HG02678 (cell line): ENCODE measurements at regions not wholly inside any gene's neighbourhood (a gene's known extent, or its start where the extent isn't known, plus 50 kb on each side); places are given as distances from the start of the nearest gene placed in this dataset.

Source experiments
- ATAC-seq: cut with Tn5 transposase; IDR thresholded peaks from one replicate; pipeline ENCODE4 v1.9.1; 2021; ENCODE audit warnings: mild to moderate bottlenecking, moderate library complexity; ENCODE audit not compliant: unreplicated experiment

- ATAC-seq, result no peak
Observed at GRCh38 chr4:112845386-112845785, 204.1 kb upstream of the ANK2 start.

DNA sequence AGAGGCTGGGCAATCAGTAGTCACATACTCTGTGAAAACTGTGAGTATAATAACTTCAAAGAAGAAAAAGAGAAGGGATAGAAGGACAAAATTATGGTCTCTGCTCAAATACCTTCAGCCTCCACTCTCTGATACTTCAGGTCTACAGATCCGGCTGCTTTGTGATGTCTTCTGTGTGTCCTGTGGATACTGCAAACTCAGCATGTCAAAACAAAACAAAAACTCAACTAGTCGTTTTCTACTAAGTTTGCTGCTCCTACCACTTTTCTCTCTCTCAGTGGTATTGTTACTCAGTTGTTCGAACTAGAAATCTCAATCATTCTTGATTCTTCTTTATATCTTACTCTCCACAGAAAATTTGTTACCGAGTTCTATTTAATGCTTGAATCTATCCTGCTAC, 202.4 kb upstream of the ANK2 start:
- no peak for ATAC-seq

DNA sequence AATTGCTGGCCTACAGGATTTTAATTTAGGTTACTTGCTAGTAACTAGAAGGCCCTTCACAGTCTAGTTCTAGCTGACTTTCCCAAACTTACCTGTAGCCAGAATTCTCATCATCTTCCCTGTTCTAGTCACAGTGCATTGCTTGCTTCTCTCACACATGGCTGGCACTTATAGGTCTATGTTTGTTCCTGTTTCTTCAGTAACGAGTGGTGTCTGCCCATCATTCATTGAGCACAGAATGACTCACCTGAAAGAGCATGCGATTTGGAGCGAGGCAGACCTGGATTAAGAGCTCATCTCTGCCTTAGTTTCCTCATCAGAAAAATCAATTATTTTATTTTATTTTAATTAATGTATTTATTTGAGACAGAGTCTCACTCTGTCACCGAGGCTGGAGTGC, 201.7 kb upstream of the ANK2 start:
- no peak for ATAC-seq

GRCh38 chr4:112848911-112849310, 200.5 kb upstream of the ANK2 start:
- ATAC-seq, result no peak

GRCh38 chr4:112852601-112853000, 196.9 kb upstream of the ANK2 start:
- no peak for ATAC-seq

DNA sequence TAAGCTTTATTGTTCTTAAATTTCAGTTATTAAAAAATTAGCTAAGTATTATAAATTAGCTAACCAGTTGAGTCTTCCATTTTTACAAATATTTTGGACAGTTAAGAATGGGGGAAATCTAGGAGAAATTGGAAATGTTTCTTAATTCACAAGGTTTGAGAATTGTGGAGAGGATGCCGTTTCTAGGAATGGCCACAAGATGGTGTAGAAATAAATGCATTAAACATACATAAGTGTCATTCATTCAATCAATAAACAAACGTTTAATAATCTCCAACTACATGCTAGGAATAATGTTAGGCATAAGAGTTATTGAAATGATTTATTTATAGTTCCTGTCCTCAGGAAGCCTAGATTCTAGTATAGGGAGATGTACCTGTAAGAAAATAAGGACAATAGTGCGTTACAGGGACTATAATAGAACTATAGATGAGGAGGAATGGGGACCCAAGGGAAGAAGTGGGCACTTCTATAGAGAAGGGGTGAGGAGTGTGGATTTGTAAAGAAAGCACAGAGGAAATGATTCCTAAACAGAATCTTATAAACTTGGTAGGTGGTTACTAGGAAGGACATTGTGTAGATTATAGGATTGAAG, 195.7 kb upstream of the ANK2 start:
- ATAC-seq, result no peak

DNA sequence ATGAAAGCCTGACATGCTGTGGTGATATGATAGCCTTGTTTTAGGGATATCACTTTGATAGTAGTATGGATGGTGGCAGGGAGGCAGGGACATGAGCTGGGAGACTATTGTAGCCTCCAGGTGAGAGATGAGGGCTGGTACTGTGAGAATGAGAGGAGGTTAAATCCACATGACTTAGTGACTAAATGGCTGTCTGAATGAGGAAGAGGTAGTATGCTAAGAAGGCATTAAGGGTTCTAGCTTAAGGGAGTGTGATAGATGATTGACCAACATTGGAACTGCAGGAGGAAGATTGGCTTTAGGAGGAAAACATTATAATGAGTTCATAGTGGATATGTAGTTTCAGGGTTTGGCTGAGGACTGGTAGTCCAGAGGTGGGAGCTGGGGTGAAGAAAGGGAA, 195.0 kb upstream of the ANK2 start:
- ATAC-seq, result no peak

DNA sequence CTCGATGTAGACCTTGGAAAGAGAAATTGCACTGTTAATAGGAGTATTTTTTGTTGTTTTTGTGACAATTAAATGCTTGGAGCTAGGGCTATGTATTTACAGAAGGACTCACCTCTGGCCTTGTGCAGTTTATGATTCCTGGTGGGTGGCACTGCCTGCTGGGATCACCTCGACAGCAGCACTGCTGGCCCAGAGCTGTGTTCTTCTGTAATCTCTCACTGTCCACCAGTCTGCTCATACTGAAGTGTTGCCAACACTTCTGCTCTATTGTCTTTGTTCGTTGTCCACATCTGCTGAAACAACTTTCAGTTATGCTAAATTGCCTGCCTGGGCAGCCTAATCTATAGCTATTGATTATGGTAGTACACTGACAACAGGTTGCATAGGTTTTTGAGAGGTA, 194.4 kb upstream of the ANK2 start:
- ATAC-seq, result no peak

GRCh38 chr4:112857461-112857860, 192.0 kb upstream of the ANK2 start:
- ATAC-seq, result no peak

GRCh38 chr4:112858751-112859150, 190.7 kb upstream of the ANK2 start:
- no peak for ATAC-seq

DNA sequence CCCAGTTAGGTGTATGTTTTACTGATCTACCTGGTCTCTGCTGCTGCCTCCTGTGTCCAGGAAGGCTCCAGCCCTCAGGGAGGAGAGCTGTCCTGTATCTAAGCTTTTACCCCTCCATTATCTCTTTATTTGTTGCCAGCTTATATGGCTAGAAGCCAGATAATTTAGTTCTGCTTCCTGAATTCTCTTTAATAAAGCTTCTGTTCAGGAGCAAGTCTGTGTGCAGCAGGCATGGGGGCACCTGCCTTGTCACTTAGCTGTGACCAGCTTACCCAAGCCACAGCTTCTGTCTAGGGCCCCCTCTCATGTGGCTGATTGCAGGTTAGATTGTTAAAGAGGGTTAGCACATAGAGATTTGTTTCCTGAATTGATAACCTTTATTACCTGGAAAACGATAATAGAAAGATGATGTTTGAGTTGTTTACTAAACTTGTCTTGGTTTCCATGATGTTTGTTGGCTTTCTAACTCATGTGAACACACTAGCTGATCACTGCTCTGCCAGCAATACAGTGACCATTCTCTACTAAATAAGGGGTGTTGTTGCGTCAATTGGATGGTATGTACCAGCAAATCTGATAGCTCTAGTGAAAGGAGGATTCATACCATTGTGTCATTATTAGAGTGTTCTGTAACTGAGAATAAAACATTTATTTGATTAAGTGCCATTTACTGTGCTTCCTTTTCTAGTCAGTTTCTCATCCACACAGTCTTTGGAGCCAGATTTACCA, 189.8 kb upstream of the ANK2 start:
- no peak for ATAC-seq

DNA sequence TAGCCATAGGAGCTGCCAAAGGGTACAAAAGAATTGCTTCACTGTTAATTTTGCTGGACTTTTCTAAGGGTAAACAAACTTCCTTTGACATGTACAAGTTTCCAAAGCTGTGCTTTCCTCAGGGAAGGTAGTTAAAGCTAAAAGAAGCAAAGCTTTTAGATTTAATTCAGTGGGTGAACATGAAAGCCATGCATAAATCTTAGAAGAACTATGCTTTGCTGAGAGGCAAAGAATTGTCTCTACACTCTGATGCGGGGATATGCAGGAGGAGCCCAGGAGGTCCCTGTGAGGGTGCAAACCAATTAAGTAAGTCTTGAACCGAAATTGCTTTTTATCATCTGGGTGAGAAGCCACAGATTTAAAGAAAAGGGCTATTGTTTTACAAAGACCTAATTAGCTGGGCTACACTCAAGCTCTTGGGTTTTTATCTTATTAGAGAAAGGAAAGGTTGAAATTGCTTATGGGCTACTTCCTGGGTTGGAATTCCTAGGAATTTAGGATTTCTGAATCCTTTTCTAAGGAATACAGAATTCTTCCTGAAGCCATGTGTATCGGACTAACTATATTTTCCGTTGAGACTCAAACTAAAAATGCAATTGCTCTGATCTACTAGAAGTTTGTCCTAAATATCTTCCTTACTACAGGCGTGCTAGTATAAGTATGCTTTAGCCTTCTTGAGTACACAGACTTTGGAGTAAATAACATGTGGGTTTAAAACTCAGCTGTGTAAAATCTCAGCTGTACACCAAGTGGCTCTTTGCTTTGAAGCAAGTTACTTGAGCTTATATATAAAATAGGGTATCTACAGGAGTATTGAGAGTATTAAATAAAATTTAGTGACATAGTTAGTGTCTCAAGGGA, 188.4 kb upstream of the ANK2 start:
- no peak for ATAC-seq

DNA sequence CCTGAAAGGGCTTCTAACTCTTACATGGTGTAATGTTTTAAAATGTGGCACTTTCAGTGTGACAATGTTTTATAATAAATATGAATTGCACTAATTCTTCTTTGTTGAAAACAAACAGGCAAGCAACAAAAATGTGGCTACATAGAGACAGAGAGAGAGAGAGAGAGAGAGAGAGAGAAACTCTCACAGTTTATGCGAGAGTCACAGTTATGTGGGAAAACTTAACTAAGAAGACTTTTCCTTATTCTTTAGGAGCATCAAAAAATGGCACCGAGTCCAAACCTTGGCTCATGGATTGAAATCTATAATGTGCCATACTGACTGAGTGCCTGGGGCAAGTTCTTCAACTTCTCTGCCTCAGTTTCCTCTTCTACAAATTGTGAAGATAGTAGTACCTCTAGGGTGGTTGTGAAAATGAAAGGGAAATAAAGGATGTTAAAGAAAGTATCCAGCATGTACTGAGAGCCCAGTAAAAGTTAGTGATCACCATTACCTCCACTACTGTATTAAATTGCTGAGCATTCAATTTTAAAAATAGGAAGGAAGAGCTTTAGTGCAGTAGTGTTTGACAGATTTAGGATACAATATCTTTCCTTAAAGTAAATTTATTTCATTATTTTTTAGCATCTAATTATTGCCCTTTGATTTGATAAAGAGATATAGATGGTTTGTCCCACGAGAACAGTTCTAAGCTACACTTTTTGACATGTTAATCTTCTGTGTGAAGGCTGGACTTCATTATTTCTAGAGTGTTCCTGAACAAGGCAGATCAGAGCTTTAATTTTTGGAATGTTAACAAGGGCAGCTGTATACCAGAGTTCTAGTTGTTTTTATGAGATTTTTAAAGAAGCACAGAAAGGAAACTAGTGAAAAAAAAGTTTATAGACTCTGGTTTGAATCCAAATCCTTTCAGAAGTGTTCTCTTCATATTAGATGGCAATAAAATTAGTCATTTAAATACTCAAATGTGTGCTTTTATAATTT, 187.5 kb upstream of the ANK2 start:
- no peak for ATAC-seq

GRCh38 chr4:112865443-112865842, 184.0 kb upstream of the ANK2 start:
- no peak for ATAC-seq

DNA sequence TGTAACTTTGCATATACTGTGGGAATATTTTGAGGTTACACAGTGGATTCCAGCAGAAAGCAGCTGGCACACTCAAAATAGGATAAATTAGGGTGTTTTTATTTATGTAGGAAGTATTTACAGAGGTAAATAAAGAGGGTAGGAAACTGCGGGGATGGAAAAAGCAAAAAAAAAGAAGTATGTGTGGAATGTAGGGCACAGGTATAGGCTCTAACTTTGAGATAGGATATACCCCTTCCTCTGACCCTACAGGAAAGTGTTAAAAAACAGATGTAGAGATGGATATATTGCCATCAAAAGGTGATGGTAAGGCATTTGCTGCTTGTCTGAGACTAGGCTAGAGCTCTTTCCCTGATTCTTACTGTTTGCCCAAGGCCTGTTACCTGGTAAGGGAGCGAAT, 173.1 kb upstream of the ANK2 start:
- ATAC-seq, result no peak

- ATAC-seq, result no peak
Observed at GRCh38 chr4:112881842-112882241, 167.6 kb upstream of the ANK2 start.

DNA sequence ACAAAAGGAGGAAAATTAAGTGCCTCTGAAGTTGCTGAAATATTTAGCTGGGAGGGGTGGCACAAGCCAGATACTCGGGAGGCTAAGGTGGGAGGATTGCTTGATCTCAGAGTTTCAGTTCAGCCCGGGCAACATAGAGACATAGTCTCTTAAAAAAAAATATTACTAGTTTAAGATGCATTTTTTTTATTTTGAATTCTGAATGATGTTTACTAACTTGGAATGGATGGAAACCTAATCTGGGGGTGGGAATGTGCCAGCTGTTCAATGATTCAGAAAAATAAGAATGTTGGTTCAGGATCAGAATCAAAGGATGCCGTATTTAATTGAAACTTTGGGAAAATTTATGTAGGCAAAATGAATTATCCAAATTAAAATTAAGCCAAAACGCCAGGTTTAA, 167.2 kb upstream of the ANK2 start:
- no peak for ATAC-seq

DNA sequence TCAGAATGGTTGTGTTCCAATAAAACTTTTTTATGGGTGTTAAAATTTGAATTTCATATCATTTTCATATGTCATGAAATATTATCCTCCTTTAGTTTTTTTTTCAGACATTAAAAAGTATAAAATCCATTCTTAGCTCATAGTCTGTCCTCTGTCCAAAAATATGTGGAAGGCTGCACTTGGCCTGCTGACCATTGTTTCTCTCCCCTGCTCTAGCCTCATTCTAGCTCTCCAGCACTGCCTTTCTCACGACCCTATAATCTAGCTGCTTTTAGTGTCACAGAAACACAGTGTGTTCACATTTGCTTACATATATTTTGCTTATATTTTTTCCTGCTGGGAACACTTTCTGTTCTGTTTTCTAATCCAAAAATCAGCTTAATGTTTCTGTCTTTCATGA, 165.0 kb upstream of the ANK2 start:
- no peak for ATAC-seq

GRCh38 chr4:112885897-112886296, 163.6 kb upstream of the ANK2 start:
- ATAC-seq, result no peak

DNA sequence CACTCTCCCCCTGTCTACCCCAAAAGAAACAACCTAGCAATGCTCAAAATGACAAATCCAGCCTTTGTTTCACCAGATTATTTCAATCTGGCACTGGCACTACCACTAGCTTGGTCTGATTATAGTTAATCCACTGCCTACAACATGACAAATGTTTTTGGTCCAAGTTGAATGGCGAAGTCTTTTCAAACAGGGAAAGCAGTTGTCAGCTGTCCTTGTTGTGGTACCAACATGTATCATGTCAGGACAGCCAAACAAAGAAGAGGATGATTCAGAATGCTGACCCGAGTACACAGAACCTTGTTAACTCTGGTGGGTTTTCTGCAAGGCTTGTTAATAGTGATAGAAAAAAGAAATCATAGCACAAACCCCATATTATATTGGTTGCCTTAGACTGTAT, 160.8 kb upstream of the ANK2 start:
- ATAC-seq, result no peak

GRCh38 chr4:112889199-112889598, 160.3 kb upstream of the ANK2 start:
- ATAC-seq, result no peak
